NCI-H2227 (cell line): ENCODE measurements at regions not wholly inside any gene's neighbourhood (a gene's known extent, or its start where the extent isn't known, plus 50 kb on each side); places are given as distances from the start of the nearest gene placed in this dataset.
"Not testable (repeated sequence)": the region's sequence is repeated elsewhere in the genome, so short reads cannot be mapped to it uniquely, and the experiment has no call there.

Source experiments
- DNase-seq: peaks from one replicate; lab custom pipeline; 2025; ENCODE audit not compliant: unreplicated experiment; lab: John Stamatoyannopoulos, UW

- no peak for DNase-seq
Measured at GRCh38 chr12:112615196-112615595, 176.4 kb upstream of the RPH3A start.

- DNase-seq = no peak
Measured at GRCh38 chr12:112616469-112617152, 174.9 kb upstream of the RPH3A start.

GRCh38 chr12:112617153-112617505, 174.4 kb upstream of the RPH3A start:
- no peak for DNase-seq

DNA sequence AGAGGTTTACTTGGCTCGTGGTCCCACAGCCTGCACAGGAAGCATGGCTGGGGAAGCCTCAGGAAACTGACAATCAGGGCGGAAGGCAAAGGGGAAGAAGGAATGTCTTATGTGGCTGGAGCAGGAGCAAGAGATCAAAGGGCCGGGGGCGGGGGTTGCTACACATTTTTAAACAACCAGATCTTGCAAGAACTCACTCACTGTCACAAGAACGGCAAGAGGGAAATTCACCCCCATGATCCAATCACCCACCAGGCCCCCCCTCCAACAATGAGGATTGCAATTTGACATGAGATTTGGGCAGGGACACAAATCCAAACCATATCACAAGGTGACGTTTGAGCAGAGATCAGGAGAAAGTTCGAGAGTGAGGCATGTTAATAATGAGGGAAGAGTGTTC, 163.7 kb upstream of the RPH3A start:
- no peak for DNase-seq

- not testable (repeated sequence) for DNase-seq
Measured at GRCh38 chr12:112631974-112632373, 159.6 kb upstream of the RPH3A start.

- no peak for DNase-seq
Measured at GRCh38 chr12:112635036-112635435, 156.5 kb upstream of the RPH3A start.

- no peak for DNase-seq
Measured at GRCh38 chr12:112638420-112638819, 153.1 kb upstream of the RPH3A start.

GRCh38 chr12:112645586-112645985, 146.0 kb upstream of the RPH3A start:
- DNase-seq = peak; percentile 8

- no peak for DNase-seq
Measured at GRCh38 chr12:112656141-112656540, 135.4 kb upstream of the RPH3A start.

DNA sequence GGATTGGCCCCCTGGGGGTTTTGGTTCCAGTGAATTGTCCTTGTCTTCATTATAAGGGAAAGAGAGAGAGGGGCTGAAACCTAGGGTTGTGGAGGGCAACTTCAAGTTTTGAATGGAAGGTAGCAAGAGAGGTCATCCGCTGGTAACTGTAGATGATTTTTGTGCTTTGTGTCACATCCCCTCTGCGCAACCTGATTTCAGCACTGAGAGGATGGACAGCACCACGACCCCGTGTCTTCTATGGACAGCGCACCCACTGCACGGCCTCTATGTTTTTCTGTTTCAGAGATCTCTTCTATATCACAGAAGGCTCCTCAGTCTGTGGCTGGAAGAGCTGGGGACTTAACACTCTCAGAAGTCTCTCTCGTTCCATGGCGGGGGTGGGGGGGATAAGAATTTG, 127.0 kb upstream of the RPH3A start:
- no peak for DNase-seq

DNA sequence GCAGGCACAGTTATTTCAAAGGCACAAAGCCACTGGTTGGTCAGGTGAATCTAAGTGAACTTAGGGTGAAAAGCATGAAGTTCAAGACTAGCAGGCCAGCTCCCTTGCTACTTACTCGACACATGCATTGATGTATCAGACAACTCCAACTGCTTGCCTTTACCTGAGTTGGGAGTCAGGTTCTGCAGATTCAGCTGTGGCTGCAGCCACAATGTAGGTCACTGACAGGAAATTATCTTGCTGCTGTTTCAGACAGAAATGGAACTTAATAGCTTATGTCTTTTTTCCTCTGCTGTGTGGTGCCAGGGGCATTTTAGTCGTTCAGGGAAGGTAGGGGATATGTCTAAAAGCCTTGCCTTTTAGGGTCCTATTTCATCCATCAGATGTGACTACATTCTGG, 125.6 kb upstream of the RPH3A start:
- no peak for DNase-seq

DNA sequence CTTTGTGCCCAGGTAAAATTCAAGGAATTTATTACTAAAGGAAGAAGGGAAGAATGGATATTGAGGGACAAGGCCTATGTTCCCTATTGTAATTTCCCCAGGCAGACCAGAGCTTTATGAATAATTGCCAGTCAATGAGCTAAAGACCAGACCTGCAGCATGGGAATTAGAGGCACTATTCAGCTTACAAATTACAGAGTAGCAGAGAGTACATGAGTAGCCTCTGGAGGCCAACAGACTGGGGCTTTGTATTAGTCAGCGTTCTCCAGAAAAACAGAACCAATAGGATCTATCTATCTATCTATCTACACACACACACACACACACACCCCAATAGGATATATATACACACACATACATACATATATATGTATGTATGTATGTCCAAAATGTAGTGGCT, 120.0 kb upstream of the RPH3A start:
- DNase-seq = peak; percentile 50

GRCh38 chr12:112674539-112674938, 117.0 kb upstream of the RPH3A start:
- DNase-seq = no peak

GRCh38 chr12:112676507-112676906, 115.0 kb upstream of the RPH3A start:
- peak; percentile 33 for DNase-seq

DNA sequence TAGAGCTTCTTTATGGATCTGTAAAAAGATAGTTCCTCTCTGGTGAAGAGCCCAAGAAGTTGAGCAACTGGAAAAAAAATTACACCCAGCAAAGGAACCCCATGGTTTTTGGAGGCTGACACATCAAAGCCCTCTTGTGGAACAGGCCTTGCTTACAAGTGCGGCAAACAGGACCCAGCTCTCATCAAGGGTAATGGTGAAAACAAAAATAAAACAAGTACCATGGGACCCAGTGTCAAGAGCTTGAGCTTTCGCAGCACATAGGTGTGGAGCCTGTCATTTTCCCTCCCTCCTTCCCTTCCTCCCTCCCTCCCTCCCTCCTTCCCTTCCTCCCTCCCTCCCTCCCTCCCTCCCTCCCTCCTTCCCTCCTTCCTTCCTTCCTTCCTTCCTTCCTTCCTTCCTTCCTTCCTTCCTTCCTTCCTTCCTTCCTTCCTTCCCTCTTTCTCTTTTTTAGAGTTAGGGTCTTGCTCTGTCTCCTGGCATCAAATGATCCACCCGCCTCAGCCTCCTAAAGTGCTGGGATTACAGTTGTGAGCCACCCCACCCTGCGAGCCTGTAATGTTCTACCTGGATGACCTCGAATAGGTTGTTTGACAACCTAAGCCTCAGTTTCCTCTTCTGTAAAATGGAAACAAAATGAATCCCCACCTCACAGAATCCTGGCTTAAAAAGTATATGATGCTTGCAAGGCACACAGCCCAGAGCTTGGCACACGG, 114.3 kb upstream of the RPH3A start:
- DNase-seq = no peak

GRCh38 chr12:112680993-112681392, 110.6 kb upstream of the RPH3A start:
- no peak for DNase-seq

DNA sequence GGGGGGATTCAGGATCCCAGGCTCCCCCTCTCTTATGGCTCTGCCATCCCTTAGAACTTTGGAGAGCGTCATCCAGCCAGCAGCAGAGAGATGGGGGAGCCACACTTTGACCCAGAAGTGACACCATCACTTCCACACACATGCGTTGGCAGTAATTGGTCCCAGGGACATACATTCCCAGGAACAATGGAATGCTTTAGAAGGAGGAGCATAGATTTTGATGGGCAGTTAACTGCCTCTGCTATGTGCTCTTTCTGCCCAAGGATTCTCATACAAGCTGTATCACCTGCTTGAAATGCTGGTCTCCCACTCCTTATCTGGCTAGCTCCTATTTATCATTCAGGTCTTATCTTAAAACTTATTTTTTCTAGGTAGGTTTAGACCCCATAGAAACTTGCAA, 109.0 kb upstream of the RPH3A start:
- DNase-seq = no peak

DNA sequence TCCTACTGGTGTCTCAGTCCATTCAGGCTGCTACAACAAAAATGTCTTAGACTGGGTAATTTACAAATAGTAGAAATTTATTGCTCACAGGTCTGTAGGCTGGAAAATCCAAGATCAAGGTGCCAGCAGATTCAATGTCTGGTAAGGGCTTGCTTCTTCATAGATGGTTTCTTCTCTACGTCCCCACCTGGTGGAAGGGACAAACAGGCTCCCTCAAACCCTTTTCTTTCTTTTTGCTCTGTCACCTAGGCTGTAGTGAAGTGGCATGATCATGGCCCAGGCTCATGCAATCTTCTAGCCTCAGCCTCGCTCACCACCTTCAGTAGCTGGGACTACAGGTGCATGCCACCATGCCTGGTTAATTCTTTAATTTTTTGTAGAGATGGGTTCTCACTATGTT, 106.8 kb upstream of the RPH3A start:
- DNase-seq = no peak

DNA sequence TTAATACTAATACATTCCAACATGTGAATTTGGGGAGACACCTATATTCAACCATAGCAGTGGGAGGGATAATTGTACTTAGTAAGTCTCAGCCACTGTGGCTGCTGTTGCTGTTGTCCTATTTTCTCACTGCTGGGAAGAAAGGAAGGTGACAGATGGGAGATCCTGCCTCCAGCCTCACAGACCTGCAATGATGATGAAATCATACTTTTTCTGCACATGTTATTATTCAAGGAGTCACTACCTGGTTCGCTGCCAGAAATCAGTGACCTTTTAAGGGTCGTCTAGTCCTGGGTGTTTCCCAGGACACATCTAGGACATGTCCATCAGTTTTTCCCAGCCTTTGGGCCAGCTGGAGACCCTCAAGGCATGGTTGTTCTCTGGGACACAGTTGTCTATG, 106.2 kb upstream of the RPH3A start:
- no peak for DNase-seq

DNA sequence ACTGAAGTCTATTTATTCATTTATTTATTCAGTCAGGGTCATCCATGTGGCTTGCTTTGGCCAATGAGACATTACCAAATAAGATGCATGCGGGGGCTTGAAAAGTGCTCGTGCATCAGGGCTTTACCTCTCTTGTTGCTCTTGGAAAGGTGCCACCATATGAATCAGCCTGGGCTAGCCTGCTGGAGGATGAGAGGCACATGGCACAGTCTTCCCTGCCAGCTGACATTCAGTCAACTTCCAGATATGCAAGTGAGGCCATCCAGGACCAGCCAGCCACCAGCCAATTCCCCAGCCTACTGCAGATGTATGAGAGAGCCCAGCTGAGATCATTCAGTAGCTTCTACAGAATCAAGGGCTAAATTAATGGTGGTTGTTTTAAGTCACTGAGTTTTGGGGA, 105.2 kb upstream of the RPH3A start:
- no peak for DNase-seq

DNA sequence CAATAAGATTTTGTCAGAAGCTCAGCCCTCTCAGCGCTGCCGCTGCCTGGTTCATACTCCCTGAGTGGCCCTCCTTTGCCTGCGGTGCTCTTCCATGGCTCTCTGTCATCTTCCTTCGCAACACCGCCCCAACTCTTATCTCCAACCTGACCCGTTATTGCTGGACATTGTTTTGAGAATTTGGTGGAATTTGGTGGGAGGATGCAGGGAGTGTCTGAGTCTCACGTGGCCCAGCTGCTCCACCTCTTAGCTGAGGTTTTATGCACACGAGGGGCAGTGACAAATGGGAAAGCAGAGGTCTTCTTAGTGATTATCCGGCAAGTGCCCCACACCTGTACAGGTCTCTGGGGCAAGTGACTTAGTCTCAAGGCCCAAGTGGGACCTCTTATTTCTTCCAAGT, 97.5 kb upstream of the RPH3A start:
- DNase-seq = no peak

DNA sequence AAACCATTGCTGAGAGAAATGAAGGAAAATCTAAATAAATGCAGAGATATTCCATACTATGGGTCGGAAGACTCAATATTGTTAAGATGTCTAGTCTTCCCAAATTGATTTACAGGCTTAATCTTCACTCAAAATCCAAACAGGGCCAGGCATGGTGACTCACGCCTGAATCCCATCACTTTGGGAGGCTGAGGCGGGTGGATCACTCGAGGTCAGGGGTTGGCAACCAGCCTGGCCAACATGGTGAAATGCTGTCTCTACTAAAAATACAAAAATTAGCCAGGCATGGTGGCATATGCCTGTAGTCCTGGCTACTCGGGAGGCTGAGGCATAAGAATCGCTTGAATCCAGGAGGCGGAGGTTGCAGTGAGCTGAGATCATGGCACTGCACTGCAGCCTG, 94.1 kb upstream of the RPH3A start:
- DNase-seq = not testable (repeated sequence)

- DNase-seq = no peak
Measured at GRCh38 chr12:112705037-112705632, 86.4 kb upstream of the RPH3A start.
